ENCODE measurements at regions not wholly inside any gene's neighbourhood (a gene's known extent, or its start where the extent isn't known, plus 50 kb on each side); places are given as distances from the start of the nearest gene placed in this dataset.

DNA sequence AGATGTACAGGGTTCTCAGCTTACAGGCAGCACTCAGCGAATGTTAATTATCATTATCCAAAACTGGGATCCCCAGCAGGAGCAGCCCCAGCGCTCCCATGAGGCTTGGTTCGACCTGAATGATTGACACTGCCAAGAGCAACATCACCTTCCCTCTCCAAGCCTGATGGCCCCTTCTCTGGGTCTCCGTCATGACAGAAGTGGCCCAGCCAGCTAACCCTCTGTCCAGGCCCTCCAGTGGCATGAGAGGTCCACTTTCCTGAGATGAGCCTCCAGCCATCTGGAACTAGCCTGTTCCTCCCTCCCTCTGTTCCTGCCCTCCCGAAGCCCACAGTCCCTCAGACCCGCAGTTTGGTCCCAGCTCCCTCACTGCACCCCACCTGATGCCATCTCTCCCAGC, 97.0 kb upstream of the RAB6C start:
- no peaks in the 10 kb centered on the region for H3K9me3 Mint-ChIP-seq
- no peak for DNase-seq (ENCODE audit: low spot score)
- Histone ChIP-seq H3K4me3 (no peak overlapping the region), H3F3A (ENCODE audit: low read depth) (peaks cover 8% of the 10 kb centered on the region), H4K20me1 (ENCODE audit: low read depth) (no peaks in the 10 kb centered on the region), H3K4me1 (no peaks in the 10 kb centered on the region), H3K36me3 (no peaks in the 10 kb centered on the region), H3K9ac (no peak overlapping the region), H3K27ac (no peak overlapping the region), H3K4me2 (no peak overlapping the region), H3K9me3 (ENCODE audit: low read depth) (no peaks in the 10 kb centered on the region), H3K27me3 (no peaks in the 10 kb centered on the region), H3K79me2 (ENCODE audit: low read depth) (no peaks in the 10 kb centered on the region), H2AFZ (replicated peaks) (no peak overlapping the region)
- no peak overlapping the region for H3K27ac Mint-ChIP-seq
- no peaks in the 10 kb centered on the region for H3K36me3 Mint-ChIP-seq
- H3K4me3 Mint-ChIP-seq: no peak overlapping the region
- peaks cover 3% of the 10 kb centered on the region for H3K4me1 Mint-ChIP-seq
- TF ChIP-seq EZH2phosphoT487 (IDR thresholded peaks at IDR 0.05) (no peak), EZH2 (IDR thresholded peaks at IDR 0.05) (no peak)
- TF ChIP-seq, protein P1, sequence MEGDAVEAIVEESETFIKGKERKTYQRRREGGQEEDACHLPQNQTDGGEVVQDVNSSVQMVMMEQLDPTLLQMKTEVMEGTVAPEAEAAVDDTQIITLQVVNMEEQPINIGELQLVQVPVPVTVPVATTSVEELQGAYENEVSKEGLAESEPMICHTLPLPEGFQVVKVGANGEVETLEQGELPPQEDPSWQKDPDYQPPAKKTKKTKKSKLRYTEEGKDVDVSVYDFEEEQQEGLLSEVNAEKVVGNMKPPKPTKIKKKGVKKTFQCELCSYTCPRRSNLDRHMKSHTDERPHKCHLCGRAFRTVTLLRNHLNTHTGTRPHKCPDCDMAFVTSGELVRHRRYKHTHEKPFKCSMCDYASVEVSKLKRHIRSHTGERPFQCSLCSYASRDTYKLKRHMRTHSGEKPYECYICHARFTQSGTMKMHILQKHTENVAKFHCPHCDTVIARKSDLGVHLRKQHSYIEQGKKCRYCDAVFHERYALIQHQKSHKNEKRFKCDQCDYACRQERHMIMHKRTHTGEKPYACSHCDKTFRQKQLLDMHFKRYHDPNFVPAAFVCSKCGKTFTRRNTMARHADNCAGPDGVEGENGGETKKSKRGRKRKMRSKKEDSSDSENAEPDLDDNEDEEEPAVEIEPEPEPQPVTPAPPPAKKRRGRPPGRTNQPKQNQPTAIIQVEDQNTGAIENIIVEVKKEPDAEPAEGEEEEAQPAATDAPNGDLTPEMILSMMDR (IDR thresholded peaks at IDR 0.05): no peak
- H3K27me3 Mint-ChIP-seq (ENCODE audit: insufficient read depth, low read depth): peaks cover 7% of the 10 kb centered on the region

DNA sequence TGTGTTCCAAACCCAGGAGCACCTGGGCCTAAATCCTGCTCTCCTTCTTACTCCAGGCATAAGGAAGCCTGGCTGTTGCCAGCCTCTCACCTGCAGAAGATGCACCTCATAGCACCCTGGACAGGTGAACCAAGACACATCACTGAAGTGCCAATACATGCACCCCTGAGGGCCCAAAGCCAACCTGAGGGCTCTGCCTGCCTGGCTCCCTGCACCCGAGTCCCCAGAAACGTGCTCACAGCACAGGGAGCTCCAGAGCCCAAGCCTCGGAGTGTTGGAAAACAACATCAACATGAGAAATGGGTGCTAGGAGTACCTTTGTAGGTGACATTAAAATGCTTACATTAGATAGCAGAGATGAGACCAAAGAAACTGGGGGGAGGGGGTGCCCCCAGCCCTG, 96.3 kb upstream of the RAB6C start:
- Mint-ChIP-seq H3K36me3 (no peaks in the 10 kb centered on the region), H3K9me3 (no peaks in the 10 kb centered on the region), H3K4me3 (no peak overlapping the region), H3K27ac (no peak overlapping the region), H3K27me3 (ENCODE audit: insufficient read depth, low read depth) (peaks cover 11% of the 10 kb centered on the region), H3K4me1 (peaks cover 2% of the 10 kb centered on the region)
- TF ChIP-seq EZH2 (IDR thresholded peaks at IDR 0.05) (no peak), EZH2phosphoT487 (IDR thresholded peaks at IDR 0.05) (no peak)
- TF ChIP-seq, protein P1 (IDR thresholded peaks at IDR 0.05): no peak
- Histone ChIP-seq H3K79me2 (ENCODE audit: low read depth) (no peaks in the 10 kb centered on the region), H3K9me3 (ENCODE audit: low read depth) (no peaks in the 10 kb centered on the region), H3K27me3 (no peaks in the 10 kb centered on the region), H4K20me1 (ENCODE audit: low read depth) (no peaks in the 10 kb centered on the region), H3K4me3 (no peak overlapping the region), H3K36me3 (no peaks in the 10 kb centered on the region), H3K4me2 (no peak overlapping the region), H2AFZ (replicated peaks) (no peak overlapping the region), H3K4me1 (no peaks in the 10 kb centered on the region), H3F3A (ENCODE audit: low read depth) (peaks cover 5% of the 10 kb centered on the region), H3K9ac (no peak overlapping the region), H3K27ac (no peak overlapping the region)
- no peak for DNase-seq (ENCODE audit: low spot score)

DNA sequence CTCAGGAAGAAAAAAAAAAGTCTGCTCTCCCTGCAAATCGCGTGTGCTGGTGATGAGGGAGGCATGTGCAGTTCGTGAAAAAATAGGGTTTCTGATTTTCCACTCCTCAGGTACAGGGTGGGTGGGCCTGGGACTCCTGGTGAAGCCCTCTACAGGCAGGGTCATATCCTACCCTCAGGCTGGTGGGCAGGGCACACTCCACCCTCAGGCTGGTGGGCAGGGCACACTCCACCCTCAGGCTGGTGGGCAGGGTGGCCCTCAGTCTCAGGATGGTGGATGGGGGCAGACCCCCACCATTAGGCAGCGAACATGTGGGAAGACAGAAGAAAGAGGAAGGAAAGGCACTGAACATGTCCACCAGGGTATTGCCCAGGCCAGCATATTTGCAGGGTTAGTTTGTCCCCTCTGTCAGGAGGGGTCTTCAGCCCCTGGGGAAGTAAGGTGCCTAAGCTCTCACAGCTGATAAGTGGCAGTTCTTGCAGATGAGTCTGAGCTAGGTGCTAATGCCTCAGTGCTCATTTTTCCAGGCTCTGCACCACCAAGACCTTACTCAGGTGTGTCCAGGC, 95.2 kb upstream of the RAB6C start:
- no peak overlapping the region for H3K4me3 Mint-ChIP-seq
- Histone ChIP-seq H3K27me3 (no peaks in the 10 kb centered on the region), H3K79me2 (ENCODE audit: low read depth) (no peaks in the 10 kb centered on the region), H3K36me3 (no peaks in the 10 kb centered on the region), H3K27ac (no peak overlapping the region), H3K9me3 (ENCODE audit: low read depth) (no peaks in the 10 kb centered on the region), H3K4me3 (no peak overlapping the region), H3K4me2 (no peak overlapping the region), H2AFZ (replicated peaks) (no peak overlapping the region), H3F3A (ENCODE audit: low read depth) (no peaks in the 10 kb centered on the region), H3K4me1 (no peaks in the 10 kb centered on the region), H3K9ac (no peak overlapping the region), H4K20me1 (ENCODE audit: low read depth) (no peaks in the 10 kb centered on the region)
- no peaks in the 10 kb centered on the region for H3K9me3 Mint-ChIP-seq
- no peak for DNase-seq (ENCODE audit: low spot score)
- TF ChIP-seq EZH2phosphoT487 (IDR thresholded peaks at IDR 0.05) (no peak), EZH2 (IDR thresholded peaks at IDR 0.05) (no peak)
- TF ChIP-seq, protein P1 (IDR thresholded peaks at IDR 0.05): no peak
- no peaks in the 10 kb centered on the region for H3K4me1 Mint-ChIP-seq
- H3K27ac Mint-ChIP-seq: no peak overlapping the region
- H3K36me3 Mint-ChIP-seq: no peaks in the 10 kb centered on the region
- H3K27me3 Mint-ChIP-seq (ENCODE audit: insufficient read depth, low read depth): peaks cover 11% of the 10 kb centered on the region

Measured in neural progenitor cell (in vitro differentiated cells).